NCI-H1694 treated with DMSO at 0.1 percent for 48 hours (cell line): ENCODE measurements at regions not wholly inside any gene's neighbourhood (a gene's known extent, or its start where the extent isn't known, plus 50 kb on each side); places are given as distances from the start of the nearest gene placed in this dataset.

Source experiments
- DNase-seq: peaks from one replicate; lab custom pipeline; 2025; lab: John Stamatoyannopoulos, UW

- DNase-seq: no peak
These were observed 389.6 kb downstream of the LRIG3 start for GRCh38 chr12:58530742-58531062.

DNA sequence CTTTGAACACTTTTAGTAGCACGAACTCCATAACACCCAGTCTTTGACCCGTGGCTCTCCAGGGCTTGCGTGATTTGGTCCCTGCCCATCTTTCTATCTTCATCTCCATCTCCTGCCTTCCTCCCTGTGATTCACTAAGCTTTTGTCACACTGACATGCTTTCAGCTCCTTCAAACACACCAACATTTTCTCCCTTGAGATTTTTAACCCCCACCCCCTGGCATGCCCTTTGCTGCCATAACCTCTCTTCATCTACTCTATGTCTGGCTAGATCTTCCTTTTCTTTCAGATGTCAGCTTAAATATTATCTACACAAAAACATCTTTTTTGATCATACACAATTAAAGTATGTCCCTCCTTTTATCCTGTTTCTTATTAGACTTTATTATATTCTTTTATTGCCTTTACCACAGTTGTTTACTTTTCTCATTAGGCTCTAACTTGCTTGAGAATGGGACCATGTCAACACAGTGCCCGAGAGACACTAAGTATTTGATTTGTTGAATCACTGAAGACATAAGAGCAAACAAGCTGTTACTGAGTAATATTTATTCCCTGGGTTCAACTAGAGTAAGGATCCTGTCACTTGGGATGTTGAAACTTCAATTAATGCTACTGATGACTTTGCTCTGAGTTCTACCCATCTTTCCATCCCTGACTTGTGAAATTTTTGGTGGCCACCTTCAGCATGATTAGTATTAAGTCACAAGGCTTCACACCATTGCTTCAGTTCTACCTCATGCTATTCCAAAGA lies 387.3 kb downstream of the LRIG3 start:
- no peak for DNase-seq

DNA sequence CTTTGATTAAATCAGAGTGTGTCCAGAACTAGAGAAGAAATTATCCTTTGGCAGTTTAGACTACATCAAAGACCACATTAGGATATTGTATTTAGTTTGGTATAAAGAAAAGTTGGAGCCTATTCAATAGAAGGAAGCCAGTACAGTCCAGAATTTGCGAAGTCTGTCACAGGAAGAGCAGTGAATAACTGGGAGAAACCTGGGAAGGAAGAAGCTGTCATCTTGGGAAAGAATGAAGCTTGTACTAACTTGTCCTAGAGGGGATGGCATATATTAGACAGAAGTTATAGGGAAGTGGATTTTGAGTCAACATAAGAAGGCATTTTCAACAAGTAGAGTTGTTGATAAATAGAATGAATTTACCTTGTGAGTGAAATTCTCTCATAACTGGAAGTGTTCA lies 386.7 kb downstream of the LRIG3 start:
- DNase-seq: no peak

DNA sequence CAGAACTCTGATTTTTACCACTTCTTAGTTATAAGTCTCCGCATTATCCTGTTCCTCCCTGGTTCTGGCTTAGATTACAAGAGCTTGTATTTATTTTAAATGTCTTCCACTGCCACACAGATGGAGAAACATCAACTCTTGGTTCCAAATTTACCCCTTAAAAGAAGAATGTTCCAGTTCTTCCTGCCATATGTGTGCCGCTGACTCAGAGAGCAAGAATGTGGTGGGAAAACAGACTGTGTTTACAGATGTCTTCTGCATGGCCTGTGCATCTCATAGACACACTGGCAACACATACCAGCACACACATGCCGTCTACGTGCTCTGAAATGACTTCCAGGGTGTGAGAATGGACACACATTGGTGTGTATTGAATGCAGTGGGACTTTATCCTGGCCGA lies 383.0 kb downstream of the LRIG3 start:
- peak; percentile 64 for DNase-seq

GRCh38 chr12:58539295-58539694 lies 381.0 kb downstream of the LRIG3 start:
- DNase-seq: no peak

DNA sequence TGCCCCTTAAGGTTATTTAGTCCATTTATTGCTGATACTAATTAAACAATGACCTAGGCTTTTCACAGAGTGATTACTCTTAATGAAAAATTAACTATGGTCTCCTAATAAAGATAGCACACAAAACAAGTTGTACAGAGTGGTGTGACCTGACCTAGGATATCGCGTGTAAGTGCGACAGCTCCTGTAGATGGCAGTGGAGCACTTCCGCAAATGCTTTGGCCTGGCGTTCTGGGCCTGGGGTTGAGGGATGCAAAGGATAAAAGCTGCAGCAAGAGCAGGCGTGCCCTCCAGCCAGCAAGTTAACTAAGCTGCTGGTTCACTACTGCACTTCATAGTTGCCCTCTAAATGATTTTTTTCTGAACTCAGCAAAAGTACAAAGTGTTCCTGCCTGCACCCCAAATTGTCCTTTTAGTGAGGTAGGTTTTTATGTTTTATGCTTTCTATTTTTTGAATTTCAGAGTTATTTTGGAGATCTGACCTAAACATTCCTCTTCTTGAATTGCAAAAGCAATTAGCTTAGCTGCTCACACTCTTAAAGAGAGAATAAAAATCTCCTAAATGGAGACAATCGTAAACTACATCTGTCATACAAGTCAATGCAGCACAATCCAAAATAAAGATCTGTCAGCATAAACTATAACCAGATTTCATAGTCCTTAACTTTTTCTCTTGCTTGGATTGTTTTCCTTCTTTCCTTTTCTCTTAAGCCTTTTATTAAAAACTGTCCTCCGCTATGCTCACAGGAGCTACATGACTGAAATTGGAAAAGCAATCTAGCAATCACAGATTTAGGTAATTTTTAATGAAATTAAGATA lies 379.6 kb downstream of the LRIG3 start:
- peak; percentile 77 for DNase-seq

DNA sequence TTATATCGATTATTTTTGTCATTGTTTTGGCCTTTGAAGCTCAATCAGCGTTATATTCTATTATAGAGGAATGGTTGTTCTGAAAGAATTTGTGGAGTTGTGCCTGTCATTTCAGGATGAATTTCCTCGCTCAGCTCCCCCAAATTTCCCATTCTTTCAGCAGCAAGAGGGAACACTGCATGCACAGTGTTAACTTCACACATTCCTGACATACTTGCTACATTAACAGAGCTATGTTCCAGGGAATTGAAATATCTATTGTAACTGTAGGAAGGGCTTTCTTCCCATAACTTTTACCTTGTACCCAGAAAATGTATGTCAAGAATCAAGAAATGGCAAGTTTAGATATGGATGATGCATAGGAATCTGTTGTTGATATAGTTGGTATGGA lies 379.0 kb downstream of the LRIG3 start:
- no peak for DNase-seq

DNA sequence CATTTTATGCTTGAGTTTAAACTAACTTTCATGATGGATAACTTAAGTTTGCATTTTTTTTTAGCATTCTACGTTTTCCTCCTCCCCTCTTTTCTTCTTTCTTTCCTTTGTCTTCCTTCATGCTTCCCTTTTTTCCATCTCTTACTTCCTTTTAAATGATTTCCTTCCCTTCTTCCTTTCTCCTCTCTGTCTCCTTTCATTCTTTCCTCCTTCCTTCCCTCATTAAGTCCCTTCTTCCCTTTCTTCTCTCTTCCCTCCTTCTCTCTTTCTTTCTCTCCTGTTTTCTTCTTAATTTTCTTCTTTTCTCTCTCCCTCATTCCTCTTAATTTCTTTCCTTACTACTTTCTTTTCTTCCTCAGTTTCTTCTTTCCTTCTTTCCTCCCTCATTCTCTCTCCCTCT lies 376.0 kb downstream of the LRIG3 start:
- DNase-seq: no peak

- no peak for DNase-seq
These were observed 373.1 kb downstream of the LRIG3 start for GRCh38 chr12:58547217-58547616.

DNA sequence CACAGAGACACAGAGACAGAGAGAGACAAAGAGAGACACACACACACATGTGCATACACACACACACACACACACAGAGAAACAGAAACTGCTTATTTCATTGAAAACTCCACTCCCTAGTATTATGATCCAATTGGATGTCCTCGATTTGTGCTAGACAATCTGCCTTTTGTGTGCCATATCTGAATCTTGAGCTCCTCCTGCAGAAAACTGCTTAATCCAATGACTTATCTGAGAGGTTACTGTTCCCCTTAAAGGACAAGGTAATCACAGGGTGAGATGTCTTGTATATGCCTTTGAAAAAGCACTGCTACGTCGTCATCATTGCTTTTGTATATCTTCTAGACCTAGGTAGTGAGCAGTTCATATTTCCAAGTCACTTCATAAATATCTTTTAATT lies 371.5 kb downstream of the LRIG3 start:
- DNase-seq: no peak

DNA sequence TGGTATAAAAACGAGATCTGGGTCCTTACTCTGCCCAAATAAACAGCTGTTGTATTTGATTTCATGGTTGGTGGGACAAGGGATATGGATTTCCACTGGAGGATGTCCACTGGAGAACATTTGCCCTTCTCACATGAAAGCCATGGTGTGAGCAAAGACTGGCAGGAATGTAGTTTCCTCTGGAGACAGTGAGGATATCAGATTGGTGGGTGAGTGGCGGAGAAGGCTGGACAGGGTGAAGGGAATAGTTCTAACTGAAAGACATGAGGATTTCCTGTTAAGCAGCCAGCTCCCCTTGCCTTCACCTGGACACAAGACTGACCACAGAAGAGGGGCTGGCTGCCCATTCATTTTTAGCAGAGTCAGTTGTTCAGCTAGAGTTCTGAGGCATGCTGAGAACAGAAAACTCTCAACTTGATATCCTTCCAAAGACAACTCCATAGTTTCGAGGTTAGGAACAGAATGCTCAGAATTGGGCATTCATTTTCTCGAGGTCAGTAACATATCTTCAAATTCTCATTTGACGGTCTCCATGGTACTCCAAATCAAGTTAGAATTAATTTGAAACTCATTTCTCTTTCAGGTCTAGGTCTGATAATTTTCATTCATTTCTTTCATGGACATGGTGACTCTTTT lies 365.7 kb downstream of the LRIG3 start:
- no peak for DNase-seq

DNA sequence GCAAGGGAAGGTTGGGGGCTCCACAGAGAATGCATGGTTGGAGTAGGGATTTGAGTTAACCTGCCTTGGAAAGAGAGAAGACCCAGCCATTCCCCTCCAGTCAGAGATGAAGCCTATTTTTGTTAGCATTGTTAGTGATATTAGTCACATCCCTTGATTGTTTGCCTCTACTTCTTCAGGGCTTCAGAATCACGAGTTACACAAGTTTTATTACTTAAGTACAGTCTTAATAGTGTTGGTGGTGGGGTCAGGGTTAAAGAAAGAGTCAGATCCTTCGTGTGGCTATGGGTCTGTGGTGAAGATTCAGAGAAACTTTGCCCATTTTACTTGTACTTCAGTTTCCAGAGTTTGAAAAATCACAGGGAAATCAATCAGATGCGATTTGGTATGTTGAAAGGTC lies 363.1 kb downstream of the LRIG3 start:
- DNase-seq: no peak

DNA sequence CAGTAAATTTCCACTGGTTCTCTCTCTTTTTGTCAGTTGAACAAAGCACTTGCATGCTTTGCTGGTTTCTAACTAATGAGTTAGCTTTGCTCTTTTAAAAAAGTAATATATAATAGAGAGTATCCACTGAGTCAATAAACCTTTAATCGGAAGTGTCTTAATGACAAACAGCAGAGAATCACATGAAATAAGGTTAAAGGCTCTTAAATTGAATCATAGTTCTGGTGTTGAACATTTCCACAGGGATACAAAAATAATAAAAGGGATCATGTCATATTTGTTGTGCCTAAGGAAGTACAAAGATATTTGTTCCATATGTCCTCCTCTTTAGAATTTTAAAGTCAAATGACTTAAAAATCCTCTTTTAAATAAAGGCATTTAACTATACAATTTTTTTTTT lies 362.6 kb downstream of the LRIG3 start:
- no peak for DNase-seq

DNA sequence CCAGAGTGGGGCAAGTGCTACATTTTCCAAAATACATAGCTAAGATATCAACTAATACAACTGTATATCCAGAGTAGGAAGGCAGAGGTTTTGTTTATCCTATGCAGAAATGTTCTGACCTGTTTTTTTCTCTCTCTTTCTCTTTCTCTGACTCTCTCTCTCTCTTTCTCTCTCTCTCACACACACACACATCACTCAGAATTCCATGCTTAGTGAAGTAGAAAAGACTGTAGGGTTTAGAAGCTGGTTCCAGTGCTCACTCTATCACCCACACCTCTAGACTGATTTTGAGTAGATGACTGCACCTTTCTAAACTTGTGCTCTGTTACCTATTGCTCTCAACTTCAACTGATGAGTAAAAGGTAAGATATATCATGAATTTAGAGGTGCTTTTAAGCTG lies 356.7 kb downstream of the LRIG3 start:
- no peak for DNase-seq

DNA sequence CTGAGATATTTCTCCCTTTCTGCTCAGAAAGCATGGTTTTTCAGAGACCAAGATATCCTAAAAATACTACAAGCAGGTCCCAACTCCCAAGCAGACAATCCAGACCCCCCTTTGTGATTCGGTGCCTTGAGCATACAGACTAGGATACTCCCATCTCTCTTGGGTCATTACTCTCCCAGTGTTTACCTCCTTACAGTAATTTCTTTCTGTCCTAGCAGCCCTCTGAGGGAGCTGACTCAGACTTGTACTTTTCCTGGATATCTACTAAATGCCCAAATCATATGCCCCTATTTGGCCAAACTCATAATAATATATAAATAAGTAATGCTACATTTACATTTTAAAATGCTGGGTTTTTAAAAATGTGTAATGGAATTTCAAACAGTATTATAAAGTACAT lies 355.6 kb downstream of the LRIG3 start:
- DNase-seq: no peak

DNA sequence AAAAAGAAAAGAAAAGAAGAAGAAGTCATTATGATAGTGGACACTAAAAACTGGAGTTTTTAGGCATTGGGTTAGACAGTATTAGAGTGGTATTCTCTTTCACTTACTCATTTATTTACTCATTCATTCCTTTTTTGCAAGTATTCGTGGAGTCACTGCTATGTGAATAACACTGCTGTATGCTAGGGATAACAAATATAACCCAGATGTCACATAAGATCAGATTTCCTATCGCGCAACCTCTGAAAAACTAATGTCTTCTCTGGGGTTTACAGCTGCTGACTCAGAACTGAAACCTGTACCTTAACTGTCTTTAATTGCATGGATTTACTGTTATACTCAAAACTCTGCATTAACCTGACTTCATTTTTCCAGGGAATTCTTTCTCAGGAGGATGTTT lies 353.7 kb downstream of the LRIG3 start:
- DNase-seq: no peak

DNA sequence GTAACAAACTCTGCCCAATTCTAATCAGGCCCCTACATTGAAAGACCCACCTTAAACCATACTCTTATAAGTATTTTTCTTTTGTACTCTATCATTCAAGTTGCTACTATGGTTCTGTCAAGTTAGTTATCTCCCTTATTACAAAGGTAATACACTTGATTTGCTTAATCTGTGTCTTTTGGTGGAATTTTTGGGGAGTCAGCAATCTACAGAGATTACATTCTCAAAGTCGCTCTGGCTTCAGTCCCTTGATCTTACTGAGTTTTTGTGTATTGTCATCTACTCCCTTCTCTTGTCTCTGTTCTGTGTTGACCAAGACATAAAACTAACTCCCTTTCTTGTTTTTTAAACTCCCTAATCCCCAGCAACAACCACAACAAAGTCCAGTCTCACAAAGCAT lies 353.1 kb downstream of the LRIG3 start:
- DNase-seq: no peak

DNA sequence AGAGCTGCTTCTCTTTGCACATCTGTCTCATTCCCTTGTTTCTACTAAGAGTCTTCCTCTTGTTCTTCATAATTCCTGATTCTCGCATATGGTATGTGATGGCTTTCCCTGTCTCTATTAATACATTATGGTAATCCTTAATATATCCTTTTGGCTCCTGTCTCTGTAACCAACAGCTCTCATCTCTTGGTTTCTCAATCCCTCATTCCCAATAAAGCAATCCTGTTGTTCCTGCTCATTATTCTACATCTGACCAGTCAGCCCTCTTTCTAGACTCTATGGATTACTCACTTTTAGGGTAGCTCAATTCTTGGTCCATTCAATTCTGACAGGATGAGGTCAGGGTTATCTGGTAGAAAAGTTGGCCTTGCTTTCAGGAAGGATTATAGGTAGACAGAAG lies 349.9 kb downstream of the LRIG3 start:
- no peak for DNase-seq

GRCh38 chr12:58575256-58575655 lies 345.0 kb downstream of the LRIG3 start:
- DNase-seq: no peak

GRCh38 chr12:58576081-58576480 lies 344.2 kb downstream of the LRIG3 start:
- DNase-seq: no peak

- DNase-seq: no peak
These were observed 343.4 kb downstream of the LRIG3 start for GRCh38 chr12:58576916-58577315.

DNA sequence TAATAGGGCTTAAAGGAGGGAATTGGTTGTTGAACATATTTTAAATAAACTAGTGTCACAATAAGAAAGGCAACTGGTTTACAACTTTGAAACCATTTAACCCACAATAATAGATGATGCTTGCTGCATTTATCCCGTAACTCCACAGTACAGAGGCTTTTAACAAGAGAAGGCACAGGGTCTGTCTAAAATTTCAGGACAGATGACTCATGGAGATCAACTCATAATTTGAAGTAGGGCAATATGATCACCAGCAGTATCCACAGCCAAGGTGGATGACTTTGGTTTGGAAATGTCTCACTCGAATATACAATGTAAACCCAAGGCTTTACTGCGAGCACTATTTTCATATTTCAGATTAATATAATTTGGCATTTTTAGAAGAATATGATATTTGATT lies 340.2 kb downstream of the LRIG3 start:
- no peak for DNase-seq

GRCh38 chr12:58583529-58583928 lies 336.8 kb downstream of the LRIG3 start:
- no peak for DNase-seq
